HepG2 (cell line): ENCODE measurements at regions not wholly inside any gene's neighbourhood (a gene's known extent, or its start where the extent isn't known, plus 50 kb on each side); places are given as distances from the start of the nearest gene placed in this dataset.
A peak's percentile ranks its signal among the peaks of the same experiment; 100 is the strongest.

ENCODE experiments used
- ATAC-seq: fragments of 200-7000 bp; cut with Tn5 transposase; 3 replicates; pipeline ENCODE4 v1.9.1; 2020; ENCODE audit warnings: mild to moderate bottlenecking, moderate library complexity
- BruUV-seq: library from RNA; stranded (reverse); fragments of 400-500 nt; replicated peaks from 2 replicates; lab custom pipeline; 2021; lab: Mats Ljungman, UMichigan
- CTCF ChIA-PET: fragments of 300-600 bp; formaldehyde crosslinking; extraction: SDS; loops from one replicate; lab custom pipeline; 2021; ENCODE audit warnings: low total read pairs, inconsistent platforms, low intra/inter-chr PET ratio; lab: Yijun Ruan, JAX
- POLR2A ChIA-PET: fragments of 350-600 bp; sonication (Branson Sonifier 250); formaldehyde crosslinking; loops from one replicate; lab custom pipeline; 2020; ENCODE audit warnings: antibody characterized with exemption, inconsistent platforms; lab: Yijun Ruan, JAX
- DNase-seq: peaks from one replicate; pipeline ENCODE4 v3.0.0-alpha.2; 2015; ENCODE audit warnings: low spot score
- FAIRE-seq: peaks from 3 replicates; lab custom pipeline; 2011; peaks lifted over from hg19 to GRCh38; lab: Jason Lieb, UNC
- H2AFZ ChIP-seq: one replicate; pipeline ENCODE4 v1.6.1; 2011; ENCODE audit warnings: low read length, inconsistent platforms
- H3K27ac ChIP-seq: fragments of 300-600 bp; 3 replicates; pipeline ENCODE4 v1.8.0; 2011; ENCODE audit warnings: mixed run types, mild to moderate bottlenecking, mixed read lengths, low read length, inconsistent platforms; ENCODE audit not compliant: insufficient read depth; ENCODE audit errors: extremely low read length
- H3K27me3 ChIP-seq, 2 experiments: fragments of 200-600 bp in 1 of 2; 2 replicates in 1 of 2; 3 replicates in 1 of 2; pipeline versions ENCODE4 v1.6.0 to v1.8.0; 2011; ENCODE audit warnings: low read length in 2 of 2, mild to moderate bottlenecking in 2 of 2, moderate library complexity in 2 of 2, inconsistent platforms in 1 of 2; ENCODE audit not compliant: insufficient read depth in 2 of 2, control insufficient read depth in 1 of 2
- H3K36me3 ChIP-seq, 2 experiments: fragments of 200-600 bp in 1 of 2; replicated peaks in 1 of 2; 2 replicates in 1 of 2; 3 replicates in 1 of 2; pipeline versions ENCODE4 v1.5.1 to v1.8.0; 2011; ENCODE audit warnings: low read length in 2 of 2, inconsistent platforms in 1 of 2; ENCODE audit not compliant: insufficient read depth in 2 of 2, control insufficient read depth in 1 of 2
- H3K4me1 ChIP-seq: 2 replicates; pipeline ENCODE4 v1.5.1; 2012; ENCODE audit warnings: low read length, inconsistent platforms; ENCODE audit not compliant: insufficient read depth
- H3K4me2 ChIP-seq: 2 replicates; pipeline ENCODE4 v1.6.0; 2011; ENCODE audit warnings: low read depth, low read length, inconsistent platforms
- H3K4me3 ChIP-seq, 3 experiments: fragments of 200-600 bp in 1 of 3; sonication (generic), shearing (Covaris generic) in 1 of 3; replicated peaks in 1 of 3; 2 replicates each; pipeline ENCODE4 v1.5.1; 2011 to 2016; ENCODE audit warnings: low read length in 3 of 3, inconsistent platforms in 2 of 3, low read depth in 2 of 3, mild to moderate bottlenecking in 2 of 3, control low read depth in 1 of 3, mixed read lengths in 1 of 3; ENCODE audit not compliant: insufficient read depth in 1 of 3
- H3K79me2 ChIP-seq: one replicate; pipeline ENCODE4 v1.6.1; 2011; ENCODE audit warnings: low read length, inconsistent platforms; ENCODE audit not compliant: insufficient read depth
- H3K9ac ChIP-seq: 2 replicates; pipeline ENCODE4 v1.6.0; 2011; ENCODE audit warnings: mild to moderate bottlenecking, low read depth, low read length, inconsistent platforms; ENCODE audit not compliant: insufficient read depth
- H3K9me3 ChIP-seq: 2 replicates; pipeline ENCODE4 v1.5.1; 2012; ENCODE audit warnings: mild to moderate bottlenecking, low read length
- H4K20me1 ChIP-seq: 2 replicates; pipeline ENCODE4 v1.6.0; 2011; ENCODE audit warnings: inconsistent platforms, mild to moderate bottlenecking, low read length, moderate library complexity; ENCODE audit not compliant: insufficient read depth
- BRF2 ChIP-seq: sonication (generic); formaldehyde crosslinking; IDR thresholded peaks from 2 replicates; pipeline ENCODE4 v1.8.1; 2022; ENCODE audit warnings: mild to moderate bottlenecking, missing genetic modification reagents
- ELF1 ChIP-seq: sonication (generic); formaldehyde crosslinking; IDR thresholded peaks from 2 replicates; pipeline ENCODE4 v1.4.0; 2020; ENCODE audit warnings: missing genetic modification reagents
- GABPA ChIP-seq, 2 experiments: IDR thresholded peaks; 2 replicates each; pipeline ENCODE4 v1.6.1; 2011 to 2016; ENCODE audit warnings: low read depth in 2 of 2, low read length in 1 of 2, missing biosample characterization in 1 of 2, missing genetic modification characterization in 1 of 2
- KLF11 ChIP-seq: IDR thresholded peaks from 2 replicates; pipeline ENCODE4 v1.6.1; 2016; ENCODE audit warnings: missing compliant biosample characterization
- LRRFIP1 ChIP-seq: sonication (generic); formaldehyde crosslinking; conservative IDR thresholded peaks from 2 replicates; pipeline ENCODE4 v1.4.0; 2020; ENCODE audit warnings: missing genetic modification reagents
- MAFF ChIP-seq: IDR thresholded peaks from 2 replicates; pipeline ENCODE4 v1.6.1; 2011; ENCODE audit warnings: low read depth, low read length, improper control_type of control experiment
- MAFK ChIP-seq, 2 experiments: IDR thresholded peaks in 1 of 2; conservative IDR thresholded peaks in 1 of 2; 2 replicates each; pipeline ENCODE4 v1.6.1; 2011; ENCODE audit warnings: improper control_type of control experiment in 2 of 2, low read length in 2 of 2
- NFRKB ChIP-seq: fragments of 450-650 bp; IDR thresholded peaks from 2 replicates; pipeline ENCODE4 v1.6.1; 2017
- NPAS2 ChIP-seq: sonication (generic); formaldehyde crosslinking; IDR thresholded peaks from 2 replicates; pipeline ENCODE4 v1.8.0; 2022; ENCODE audit warnings: mild to moderate bottlenecking, missing genetic modification reagents, borderline replicate concordance
- REST ChIP-seq, 2 experiments: IDR thresholded peaks; 2 replicates each; pipeline ENCODE4 v1.6.1; 2011 to 2012; ENCODE audit warnings: low read length in 2 of 2, borderline replicate concordance in 1 of 2, low read depth in 1 of 2, mild to moderate bottlenecking in 1 of 2, moderate library complexity in 1 of 2
- SP5 ChIP-seq: IDR thresholded peaks from 2 replicates; pipeline ENCODE4 v1.6.1; 2016; ENCODE audit warnings: low read depth, borderline replicate concordance
- ZGPAT ChIP-seq: IDR thresholded peaks from 2 replicates; pipeline ENCODE4 v1.6.1; 2016; ENCODE audit warnings: mild to moderate bottlenecking
- ZNF44 ChIP-seq: sonication (generic); formaldehyde crosslinking; IDR thresholded peaks from 2 replicates; pipeline ENCODE4 v1.5.1; 2020; ENCODE audit warnings: mild to moderate bottlenecking, missing genetic modification reagents
- WGBS: methylation state at CpG from one replicate; pipeline ENCODE4 v1.1.6; 2017; ENCODE audit warnings: low lambda C conversion rate; 5-methylcytosine and 5-hydroxymethylcytosine counted together
- in situ Hi-C: cut with HindIII; loops from 2 replicates; pipeline ENCODE4 v1.10.0; 2017; ENCODE audit warnings: low pct_unique_long_range_greater_than_20kb; ENCODE audit not compliant: extremely low pct_ligation_motif_present
- intact Hi-C: fragments of 100-400 bp; cut with micrococcal nuclease; formaldehyde crosslinking; loops from one replicate; pipeline ENCODE4 v1.10.0; 2022; ENCODE audit not compliant: unreplicated experiment

GRCh38 chr1:244325056-244325758 lies 126.5 kb downstream of the ADSS2 start:
- no peak for FAIRE-seq
- H3K36me3 ChIP-seq = no peaks in the 10 kb centered on the region
- ChIA-PET CTCF (no interaction called here), POLR2A (no interaction called here)
- no peak for ATAC-seq
- no peak overlapping the region for H3K9ac ChIP-seq
- DNase-seq = no peak
- TF ChIP-seq GABPA (IDR thresholded peaks at IDR 0.05; ENCODE audit: low read depth, low read length) (no peak), GABPA (CRISPR knock-in tag; IDR thresholded peaks at IDR 0.05; ENCODE audit: low read depth) (0 out of 2 replicates have a peak, but pooled peaks have one; percentile 31), REST (IDR thresholded peaks at IDR 0.05; ENCODE audit: borderline replicate concordance in 1 of 2, low read depth in 1 of 2, low read length in 2 of 2) (no peak), LRRFIP1 (CRISPR knock-in tag) (no peak), MAFF (peak; percentile 89), NPAS2 (CRISPR knock-in tag) (no peak), SP5 (no peak), NFRKB (no peak), ZGPAT (CRISPR knock-in tag) (no peak), KLF11 (no peak), MAFK (conservative IDR thresholded peaks at IDR 0.05 in 1 of 2, IDR thresholded peaks at IDR 0.05 in 1 of 2; ENCODE audit: low read length in 2 of 2) (peak; percentile 71 to 91), BRF2 (no peak), ELF1 (CRISPR knock-in tag) (0 out of 2 replicates have a peak, but pooled peaks have one; percentile 11), ZNF44 (CRISPR knock-in tag) (no peak)
- H4K20me1 ChIP-seq = no peaks in the 10 kb centered on the region
- H3K9me3 ChIP-seq = peaks cover 6% of the 10 kb centered on the region; the same call in 1 of the 2 replicates
- no peak overlapping the region for H3K27ac ChIP-seq
- H3K4me1 ChIP-seq = peaks cover 48% of the 10 kb centered on the region
- H3K27me3 ChIP-seq = no peaks in the 10 kb centered on the region
- no peak overlapping the region for H3K4me2 ChIP-seq
- no peak overlapping the region for H3K4me3 ChIP-seq
- no TSS peak for BruUV-seq
- WGBS = 33% methylated on average over 8 of the region's 8 CpGs
- H2AFZ ChIP-seq = no peak overlapping the region
- intact Hi-C loops (loop anchor here (10.0 kb wide), 1 partner anchor 130 kb away; the partner anchor contains the start of gene ADSS2), in situ Hi-C loops (no loop called here)
- no peaks in the 10 kb centered on the region for H3K79me2 ChIP-seq
